A673 (cell line): ENCODE measurements at regions not wholly inside any gene's neighbourhood (a gene's known extent, or its start where the extent isn't known, plus 50 kb on each side); places are given as distances from the start of the nearest gene placed in this dataset.
"Not testable (repeated sequence)": the region's sequence is repeated elsewhere in the genome, so short reads cannot be mapped to it uniquely, and the experiment has no call there.

Source experiments
- EZH2 ChIP-seq: fragments of 200-600 bp; sonication (generic); IDR thresholded peaks from 2 replicates; pipeline ENCODE4 v1.6.1; 2017; ENCODE audit warnings: borderline replicate concordance, low read depth, mild to moderate bottlenecking, mixed read lengths, antibody characterized with exemption, low read length; ENCODE audit not compliant: poor library complexity, severe bottlenecking
- TF ChIP-seq, protein P1 (sequence below): fragments of 300-800, 200-600 bp; sonication (generic); conservative IDR thresholded peaks from 2 replicates; pipeline ENCODE4 v1.5.1; 2017; ENCODE audit warnings: low read depth, mild to moderate bottlenecking, antibody characterized with exemption, low read length, moderate library complexity, mixed read lengths

DNA sequence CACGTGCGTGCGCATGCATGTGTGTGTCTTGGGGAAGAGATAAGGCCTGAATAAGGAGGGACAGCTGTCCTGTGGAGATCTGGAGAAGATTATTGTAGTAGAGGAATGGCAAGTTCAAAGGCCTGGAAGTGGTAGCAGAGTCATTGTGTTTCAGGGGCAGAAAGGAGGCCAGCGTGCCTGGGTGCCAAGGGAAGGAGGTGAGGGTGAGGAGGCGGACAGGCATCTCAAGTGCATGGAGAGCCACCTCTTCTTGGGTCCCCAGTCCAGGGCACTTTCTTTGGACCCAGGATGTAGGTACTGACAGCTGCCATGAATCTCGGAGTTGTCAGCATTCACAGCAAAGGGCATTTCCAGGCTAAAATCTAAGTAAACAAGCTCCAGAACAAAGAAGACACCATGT, 279.7 kb upstream of the PLGLB1 start:
- TF ChIP-seq, protein P1, sequence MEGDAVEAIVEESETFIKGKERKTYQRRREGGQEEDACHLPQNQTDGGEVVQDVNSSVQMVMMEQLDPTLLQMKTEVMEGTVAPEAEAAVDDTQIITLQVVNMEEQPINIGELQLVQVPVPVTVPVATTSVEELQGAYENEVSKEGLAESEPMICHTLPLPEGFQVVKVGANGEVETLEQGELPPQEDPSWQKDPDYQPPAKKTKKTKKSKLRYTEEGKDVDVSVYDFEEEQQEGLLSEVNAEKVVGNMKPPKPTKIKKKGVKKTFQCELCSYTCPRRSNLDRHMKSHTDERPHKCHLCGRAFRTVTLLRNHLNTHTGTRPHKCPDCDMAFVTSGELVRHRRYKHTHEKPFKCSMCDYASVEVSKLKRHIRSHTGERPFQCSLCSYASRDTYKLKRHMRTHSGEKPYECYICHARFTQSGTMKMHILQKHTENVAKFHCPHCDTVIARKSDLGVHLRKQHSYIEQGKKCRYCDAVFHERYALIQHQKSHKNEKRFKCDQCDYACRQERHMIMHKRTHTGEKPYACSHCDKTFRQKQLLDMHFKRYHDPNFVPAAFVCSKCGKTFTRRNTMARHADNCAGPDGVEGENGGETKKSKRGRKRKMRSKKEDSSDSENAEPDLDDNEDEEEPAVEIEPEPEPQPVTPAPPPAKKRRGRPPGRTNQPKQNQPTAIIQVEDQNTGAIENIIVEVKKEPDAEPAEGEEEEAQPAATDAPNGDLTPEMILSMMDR: not testable (repeated sequence)
- not testable (repeated sequence) for TF ChIP-seq EZH2
